ENCODE measurements at regions not wholly inside any gene's neighbourhood (a gene's known extent, or its start where the extent isn't known, plus 50 kb on each side); places are given as distances from the start of the nearest gene placed in this dataset.

GRCh38 chr4:3687538-3687937 lies 78.6 kb upstream of the ADRA2C start:
- DNase-seq (ENCODE audit: low read depth), result no peak
- TF ChIP-seq MAX (IDR thresholded peaks at IDR 0.05; ENCODE audit: low read depth, low read length) (no peak), CTCF (IDR thresholded peaks at IDR 0.05; ENCODE audit: low read depth, low read length) (no peak), POLR2A (IDR thresholded peaks at IDR 0.05; ENCODE audit: extremely low read depth, insufficient read length) (no peak)
- H3K4me3 ChIP-seq (ENCODE audit: low read depth, low read length), result no peak overlapping the region

- no peak overlapping the region for H3K4me3 ChIP-seq (ENCODE audit: low read depth, low read length)
- no peak for TF ChIP-seq POLR2A (IDR thresholded peaks at IDR 0.05; ENCODE audit: extremely low read depth, insufficient read length)
- peak; percentile 43; the same call in 1 of the 2 replicates for TF ChIP-seq MAX (IDR thresholded peaks at IDR 0.05; ENCODE audit: low read depth, low read length)
- DNase-seq (ENCODE audit: low read depth), result no peak
These were observed 79.4 kb upstream of the ADRA2C start for GRCh38 chr4:3686753-3687152.

GRCh38 chr4:3685081-3685645 lies 81.0 kb upstream of the ADRA2C start:
- no peak for DNase-seq (ENCODE audit: low read depth)
- no peak overlapping the region for H3K4me3 ChIP-seq (ENCODE audit: low read depth, low read length)
- no peak for TF ChIP-seq POLR2A (IDR thresholded peaks at IDR 0.05; ENCODE audit: extremely low read depth, insufficient read length)
- TF ChIP-seq CTCF (IDR thresholded peaks at IDR 0.05; ENCODE audit: low read depth, low read length), result no peak
- no peak for TF ChIP-seq MAX (IDR thresholded peaks at IDR 0.05; ENCODE audit: low read depth, low read length)
- TF ChIP-seq MYC (IDR thresholded peaks at IDR 0.05; ENCODE audit: low read depth, low read length), result no peak

GRCh38 chr4:3684546-3684945 lies 81.6 kb upstream of the ADRA2C start:
- DNase-seq (ENCODE audit: low read depth), result no peak
- TF ChIP-seq MAX (IDR thresholded peaks at IDR 0.05; ENCODE audit: low read depth, low read length), result no peak
- no peak for TF ChIP-seq POLR2A (IDR thresholded peaks at IDR 0.05; ENCODE audit: extremely low read depth, insufficient read length)
- no peak for TF ChIP-seq MYC (IDR thresholded peaks at IDR 0.05; ENCODE audit: low read depth, low read length)
- no peak overlapping the region for H3K4me3 ChIP-seq (ENCODE audit: low read depth, low read length)

GRCh38 chr4:3683744-3684421 lies 82.3 kb upstream of the ADRA2C start:
- TF ChIP-seq CTCF (IDR thresholded peaks at IDR 0.05; ENCODE audit: low read depth, low read length) (no peak), MAX (IDR thresholded peaks at IDR 0.05; ENCODE audit: low read depth, low read length) (no peak), POLR2A (IDR thresholded peaks at IDR 0.05; ENCODE audit: extremely low read depth, insufficient read length) (no peak), MYC (IDR thresholded peaks at IDR 0.05; ENCODE audit: low read depth, low read length) (no peak)
- no peak for DNase-seq (ENCODE audit: low read depth)
- no peak overlapping the region for H3K4me3 ChIP-seq (ENCODE audit: low read depth, low read length)

GRCh38 chr4:3683077-3683743 lies 83.0 kb upstream of the ADRA2C start:
- DNase-seq (ENCODE audit: low read depth), result no peak
- H3K4me3 ChIP-seq (ENCODE audit: low read depth, low read length), result no peak overlapping the region
- no peak for TF ChIP-seq CTCF (IDR thresholded peaks at IDR 0.05; ENCODE audit: low read depth, low read length)
- no peak for TF ChIP-seq MYC (IDR thresholded peaks at IDR 0.05; ENCODE audit: low read depth, low read length)
- no peak for TF ChIP-seq MAX (IDR thresholded peaks at IDR 0.05; ENCODE audit: low read depth, low read length)
- TF ChIP-seq POLR2A (IDR thresholded peaks at IDR 0.05; ENCODE audit: extremely low read depth, insufficient read length), result no peak
